Loucy (cell line): ENCODE measurements at regions not wholly inside any gene's neighbourhood (a gene's known extent, or its start where the extent isn't known, plus 50 kb on each side); places are given as distances from the start of the nearest gene placed in this dataset.

ENCODE experiments used
- H2AFZ ChIP-seq: fragments of 200-600 bp; sonication (generic); 2 replicates; pipeline ENCODE4 v1.6.0; 2016; ENCODE audit warnings: antibody characterized with exemption, mild to moderate bottlenecking, low read length, moderate library complexity
- H3F3A ChIP-seq: fragments of 200-600 bp; 2 replicates; pipeline ENCODE4 v1.6.0; 2016; ENCODE audit warnings: antibody characterized with exemption, low read depth, mild to moderate bottlenecking
- H3K27me3 ChIP-seq: fragments of 200-600 bp; sonication (generic); 2 replicates; pipeline ENCODE4 v1.6.1; 2014; ENCODE audit warnings: low read length, mild to moderate bottlenecking; ENCODE audit not compliant: insufficient read depth, poor library complexity, severe bottlenecking
- H3K36me3 ChIP-seq: fragments of 200-600 bp; sonication (generic); 2 replicates; pipeline ENCODE4 v1.6.1; 2016; ENCODE audit warnings: low read length; ENCODE audit not compliant: insufficient read depth
- H3K4me1 ChIP-seq: fragments of 200-600 bp; sonication (generic); 2 replicates; pipeline ENCODE4 v1.5.1; 2014; ENCODE audit warnings: low read length, mild to moderate bottlenecking; ENCODE audit not compliant: insufficient read depth, poor library complexity, severe bottlenecking
- H3K4me2 ChIP-seq: fragments of 200-600 bp; sonication (generic); 2 replicates; pipeline ENCODE4 v1.6.0; 2014; ENCODE audit warnings: antibody characterized with exemption, low read length, low read depth, mild to moderate bottlenecking; ENCODE audit not compliant: poor library complexity, severe bottlenecking
- H3K4me3 ChIP-seq: fragments of 200-600 bp; sonication (generic); 2 replicates; pipeline ENCODE4 v1.5.1; 2014; ENCODE audit warnings: low read length, mild to moderate bottlenecking, mixed read lengths; ENCODE audit not compliant: poor library complexity, severe bottlenecking
- H3K79me2 ChIP-seq: fragments of 200-600 bp; sonication (generic); 2 replicates; pipeline ENCODE4 v1.6.1; 2014; ENCODE audit warnings: low read length; ENCODE audit not compliant: insufficient read depth
- H3K9ac ChIP-seq: fragments of 200-600 bp; sonication (generic); 2 replicates; pipeline ENCODE4 v1.6.0; 2014; ENCODE audit warnings: mild to moderate bottlenecking, low read depth, low read length, moderate library complexity; ENCODE audit not compliant: poor library complexity, severe bottlenecking
- H3K9me2 ChIP-seq: fragments of 200-600 bp; sonication (generic); replicated peaks from 2 replicates; pipeline ENCODE4 v1.6.1; 2016; ENCODE audit warnings: low read depth, low read length, mixed read lengths
- H3K9me3 ChIP-seq: fragments of 200-600 bp; sonication (generic); 2 replicates; pipeline ENCODE4 v1.6.1; 2014; ENCODE audit warnings: mild to moderate bottlenecking, antibody characterized with exemption, low read length, low read depth; ENCODE audit not compliant: insufficient read depth
- H4K20me1 ChIP-seq: fragments of 200-600 bp; sonication (generic); 2 replicates; pipeline ENCODE4 v1.6.0; 2014; ENCODE audit warnings: antibody characterized with exemption, low read length, mild to moderate bottlenecking; ENCODE audit not compliant: insufficient read depth, poor library complexity, severe bottlenecking
- CTCF ChIP-seq: fragments of 200-600 bp; sonication (generic); conservative IDR thresholded peaks from 2 replicates; pipeline ENCODE4 v1.5.1; 2014; ENCODE audit warnings: mild to moderate bottlenecking, antibody characterized with exemption, low read length
- EZH2phosphoT487 ChIP-seq: fragments of 200-600 bp; IDR thresholded peaks from 2 replicates; pipeline ENCODE4 v1.6.1; 2018; ENCODE audit warnings: antibody characterized with exemption, mild to moderate bottlenecking, moderate library complexity, borderline replicate concordance

- Histone ChIP-seq H3F3A (no peaks in the 10 kb centered on the region), H3K27me3 (no peaks in the 10 kb centered on the region), H3K9me3 (no peaks in the 10 kb centered on the region), H3K4me3 (no peak overlapping the region), H3K4me1 (no peaks in the 10 kb centered on the region), H3K79me2 (no peaks in the 10 kb centered on the region), H3K9me2 (no peaks in the 10 kb centered on the region), H4K20me1 (no peaks in the 10 kb centered on the region), H3K9ac (no peak overlapping the region), H3K36me3 (no peaks in the 10 kb centered on the region), H3K4me2 (no peak overlapping the region), H2AFZ (no peak overlapping the region)
- TF ChIP-seq CTCF = no peak
- TF ChIP-seq EZH2phosphoT487 = no peak
Observed at GRCh38 chr9:109852556-109852955, 72.6 kb downstream of the PALM2AKAP2 start.

GRCh38 chr9:109855540-109855939 is 75.5 kb downstream of the PALM2AKAP2 start:
- Histone ChIP-seq H3K36me3 (no peaks in the 10 kb centered on the region), H3F3A (no peaks in the 10 kb centered on the region), H3K9me2 (no peaks in the 10 kb centered on the region), H3K4me3 (no peak overlapping the region), H3K79me2 (no peaks in the 10 kb centered on the region), H2AFZ (no peak overlapping the region), H3K27me3 (no peaks in the 10 kb centered on the region), H3K4me2 (no peak overlapping the region), H3K9me3 (no peaks in the 10 kb centered on the region), H4K20me1 (no peaks in the 10 kb centered on the region), H3K4me1 (no peaks in the 10 kb centered on the region), H3K9ac (no peak overlapping the region)
- TF ChIP-seq CTCF = no peak
- TF ChIP-seq EZH2phosphoT487 = no peak

- no peaks in the 10 kb centered on the region for H3K9me2 ChIP-seq
- no peaks in the 10 kb centered on the region for H3K79me2 ChIP-seq
- H3F3A ChIP-seq = no peaks in the 10 kb centered on the region
- no peaks in the 10 kb centered on the region for H3K36me3 ChIP-seq
- no peak overlapping the region for H3K9ac ChIP-seq
- H3K27me3 ChIP-seq = no peaks in the 10 kb centered on the region
- no peak for TF ChIP-seq EZH2phosphoT487
- peak overlapping the region; percentile 56; the same call in 1 of the 2 replicates for H2AFZ ChIP-seq
- H3K4me1 ChIP-seq = no peaks in the 10 kb centered on the region
- no peaks in the 10 kb centered on the region for H3K9me3 ChIP-seq
- no peak overlapping the region for H3K4me2 ChIP-seq
- no peak overlapping the region for H3K4me3 ChIP-seq
- H4K20me1 ChIP-seq = no peaks in the 10 kb centered on the region
Observed at GRCh38 chr9:109856785-109857184, 76.8 kb downstream of the PALM2AKAP2 start.

- H3K27me3 ChIP-seq = no peaks in the 10 kb centered on the region
- TF ChIP-seq EZH2phosphoT487 (no peak), CTCF (no peak)
- H3K9ac ChIP-seq = no peak overlapping the region
- no peaks in the 10 kb centered on the region for H3K36me3 ChIP-seq
- H3K9me3 ChIP-seq = no peaks in the 10 kb centered on the region
- H4K20me1 ChIP-seq = no peaks in the 10 kb centered on the region
- no peaks in the 10 kb centered on the region for H3K9me2 ChIP-seq
- no peak overlapping the region for H3K4me3 ChIP-seq
- H3K4me2 ChIP-seq = no peak overlapping the region
- no peaks in the 10 kb centered on the region for H3K79me2 ChIP-seq
- no peaks in the 10 kb centered on the region for H3F3A ChIP-seq
- H2AFZ ChIP-seq = peak overlapping the region; percentile 56; the same call in 1 of the 2 replicates
- H3K4me1 ChIP-seq = no peaks in the 10 kb centered on the region
Observed at GRCh38 chr9:109857336-109857735, 77.3 kb downstream of the PALM2AKAP2 start.
